IMR-90 (cell line): ENCODE measurements at regions not wholly inside any gene's neighbourhood (a gene's known extent, or its start where the extent isn't known, plus 50 kb on each side); places are given as distances from the start of the nearest gene placed in this dataset.

Experiments
- MAZ ChIP-seq: IDR thresholded peaks from 2 replicates; pipeline ENCODE4 v1.6.1; 2012; ENCODE audit warnings: low read depth, mild to moderate bottlenecking, low read length, improper control_type of control experiment, moderate library complexity, borderline replicate concordance
- MXI1 ChIP-seq: IDR thresholded peaks from 2 replicates; pipeline ENCODE4 v1.6.1; 2012; ENCODE audit warnings: low read depth, mild to moderate bottlenecking, low read length, moderate library complexity, borderline replicate concordance
- POLR2A ChIP-seq: IDR thresholded peaks from 2 replicates; pipeline ENCODE4 v1.6.1; 2012; ENCODE audit warnings: mild to moderate bottlenecking, low read depth, low read length
- RCOR1 ChIP-seq: IDR thresholded peaks from 2 replicates; pipeline ENCODE4 v1.6.1; 2012; ENCODE audit warnings: mild to moderate bottlenecking, low read length, improper control_type of control experiment; ENCODE audit not compliant: insufficient replicate concordance
- RFX5 ChIP-seq: IDR thresholded peaks from 2 replicates; pipeline ENCODE4 v1.8.0; 2012; ENCODE audit warnings: low read depth, mild to moderate bottlenecking, low read length, moderate library complexity
- TF ChIP-seq, protein P1 (sequence below): conservative IDR thresholded peaks from 2 replicates; pipeline ENCODE4 v1.5.1; 2012; ENCODE audit warnings: mild to moderate bottlenecking, low read depth, low read length, improper control_type of control experiment
- TF ChIP-seq, protein P2 (sequence below): fragments of 150-350 bp; IDR thresholded peaks from 2 replicates; pipeline ENCODE4 v1.6.1; 2016; ENCODE audit warnings: low read depth, mild to moderate bottlenecking, low read length, moderate library complexity, borderline replicate concordance
- TF ChIP-seq, protein P3 (sequence below): fragments of 150-350 bp; IDR thresholded peaks from 2 replicates; pipeline ENCODE4 v1.6.1; 2017; ENCODE audit warnings: mild to moderate bottlenecking, antibody characterized with exemption, low read length, low read depth

DNA sequence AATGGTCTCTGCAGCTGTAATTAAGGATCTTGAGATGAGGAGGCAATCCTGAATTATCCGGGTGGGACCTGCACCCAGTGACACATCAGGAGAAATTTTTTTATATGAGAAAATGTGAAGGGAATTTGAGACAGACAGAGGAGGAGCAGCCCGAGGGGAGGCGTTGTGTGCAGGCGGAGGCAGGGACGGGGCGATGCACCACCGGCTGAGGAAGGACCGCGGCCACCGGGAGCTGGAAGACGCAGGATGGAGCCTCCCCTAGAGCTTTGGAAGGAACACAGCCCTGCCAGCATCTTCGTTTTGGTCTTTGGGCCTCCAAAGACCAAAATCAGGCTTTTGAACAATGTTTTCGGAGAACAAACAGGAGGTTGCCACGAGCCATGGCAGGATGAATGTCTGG, 85.0 kb upstream of the ADRA2C start:
- TF ChIP-seq, protein P1, sequence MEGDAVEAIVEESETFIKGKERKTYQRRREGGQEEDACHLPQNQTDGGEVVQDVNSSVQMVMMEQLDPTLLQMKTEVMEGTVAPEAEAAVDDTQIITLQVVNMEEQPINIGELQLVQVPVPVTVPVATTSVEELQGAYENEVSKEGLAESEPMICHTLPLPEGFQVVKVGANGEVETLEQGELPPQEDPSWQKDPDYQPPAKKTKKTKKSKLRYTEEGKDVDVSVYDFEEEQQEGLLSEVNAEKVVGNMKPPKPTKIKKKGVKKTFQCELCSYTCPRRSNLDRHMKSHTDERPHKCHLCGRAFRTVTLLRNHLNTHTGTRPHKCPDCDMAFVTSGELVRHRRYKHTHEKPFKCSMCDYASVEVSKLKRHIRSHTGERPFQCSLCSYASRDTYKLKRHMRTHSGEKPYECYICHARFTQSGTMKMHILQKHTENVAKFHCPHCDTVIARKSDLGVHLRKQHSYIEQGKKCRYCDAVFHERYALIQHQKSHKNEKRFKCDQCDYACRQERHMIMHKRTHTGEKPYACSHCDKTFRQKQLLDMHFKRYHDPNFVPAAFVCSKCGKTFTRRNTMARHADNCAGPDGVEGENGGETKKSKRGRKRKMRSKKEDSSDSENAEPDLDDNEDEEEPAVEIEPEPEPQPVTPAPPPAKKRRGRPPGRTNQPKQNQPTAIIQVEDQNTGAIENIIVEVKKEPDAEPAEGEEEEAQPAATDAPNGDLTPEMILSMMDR = no peak
- TF ChIP-seq POLR2A (no peak), MXI1 (no peak), RFX5 (no peak), RCOR1 (no peak), MAZ (no peak)
- TF ChIP-seq, protein P2, sequence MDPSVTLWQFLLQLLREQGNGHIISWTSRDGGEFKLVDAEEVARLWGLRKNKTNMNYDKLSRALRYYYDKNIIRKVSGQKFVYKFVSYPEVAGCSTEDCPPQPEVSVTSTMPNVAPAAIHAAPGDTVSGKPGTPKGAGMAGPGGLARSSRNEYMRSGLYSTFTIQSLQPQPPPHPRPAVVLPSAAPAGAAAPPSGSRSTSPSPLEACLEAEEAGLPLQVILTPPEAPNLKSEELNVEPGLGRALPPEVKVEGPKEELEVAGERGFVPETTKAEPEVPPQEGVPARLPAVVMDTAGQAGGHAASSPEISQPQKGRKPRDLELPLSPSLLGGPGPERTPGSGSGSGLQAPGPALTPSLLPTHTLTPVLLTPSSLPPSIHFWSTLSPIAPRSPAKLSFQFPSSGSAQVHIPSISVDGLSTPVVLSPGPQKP = no peak
- TF ChIP-seq, protein P3, sequence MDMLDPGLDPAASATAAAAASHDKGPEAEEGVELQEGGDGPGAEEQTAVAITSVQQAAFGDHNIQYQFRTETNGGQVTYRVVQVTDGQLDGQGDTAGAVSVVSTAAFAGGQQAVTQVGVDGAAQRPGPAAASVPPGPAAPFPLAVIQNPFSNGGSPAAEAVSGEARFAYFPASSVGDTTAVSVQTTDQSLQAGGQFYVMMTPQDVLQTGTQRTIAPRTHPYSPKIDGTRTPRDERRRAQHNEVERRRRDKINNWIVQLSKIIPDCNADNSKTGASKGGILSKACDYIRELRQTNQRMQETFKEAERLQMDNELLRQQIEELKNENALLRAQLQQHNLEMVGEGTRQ = no peak
